ENCODE measurements at regions not wholly inside any gene's neighbourhood (a gene's known extent, or its start where the extent isn't known, plus 50 kb on each side); places are given as distances from the start of the nearest gene placed in this dataset.

DNA sequence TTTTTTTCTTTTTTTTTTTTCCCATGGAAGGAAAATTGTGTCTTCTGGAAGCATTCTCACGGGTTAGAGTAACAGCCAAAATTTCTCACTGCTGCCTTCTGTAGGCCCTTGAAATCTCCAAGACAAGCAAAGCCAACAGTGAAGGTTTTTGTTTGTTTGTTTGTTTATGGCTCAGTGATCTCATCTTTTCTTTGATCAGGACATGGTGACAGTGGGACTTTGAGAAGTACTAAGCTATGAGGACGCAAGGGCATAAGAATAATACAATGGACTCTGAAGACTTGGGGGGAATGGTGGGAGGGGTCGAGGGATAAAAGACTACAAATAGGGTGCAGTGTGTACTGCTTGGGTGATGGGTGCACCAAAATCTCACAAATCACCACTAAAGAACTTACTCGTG is 419.4 kb downstream of the PTPRC start:
- ChIA-PET CTCF (no interaction called here), POLR2A (no interaction called here)
- DNase-seq (ENCODE audit: low read depth, low spot score) = no peak
- TF ChIP-seq, protein P1, sequence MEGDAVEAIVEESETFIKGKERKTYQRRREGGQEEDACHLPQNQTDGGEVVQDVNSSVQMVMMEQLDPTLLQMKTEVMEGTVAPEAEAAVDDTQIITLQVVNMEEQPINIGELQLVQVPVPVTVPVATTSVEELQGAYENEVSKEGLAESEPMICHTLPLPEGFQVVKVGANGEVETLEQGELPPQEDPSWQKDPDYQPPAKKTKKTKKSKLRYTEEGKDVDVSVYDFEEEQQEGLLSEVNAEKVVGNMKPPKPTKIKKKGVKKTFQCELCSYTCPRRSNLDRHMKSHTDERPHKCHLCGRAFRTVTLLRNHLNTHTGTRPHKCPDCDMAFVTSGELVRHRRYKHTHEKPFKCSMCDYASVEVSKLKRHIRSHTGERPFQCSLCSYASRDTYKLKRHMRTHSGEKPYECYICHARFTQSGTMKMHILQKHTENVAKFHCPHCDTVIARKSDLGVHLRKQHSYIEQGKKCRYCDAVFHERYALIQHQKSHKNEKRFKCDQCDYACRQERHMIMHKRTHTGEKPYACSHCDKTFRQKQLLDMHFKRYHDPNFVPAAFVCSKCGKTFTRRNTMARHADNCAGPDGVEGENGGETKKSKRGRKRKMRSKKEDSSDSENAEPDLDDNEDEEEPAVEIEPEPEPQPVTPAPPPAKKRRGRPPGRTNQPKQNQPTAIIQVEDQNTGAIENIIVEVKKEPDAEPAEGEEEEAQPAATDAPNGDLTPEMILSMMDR (IDR thresholded peaks at IDR 0.05; ENCODE audit: insufficient read depth, low read length, missing control alignments) = no peak
- no peak overlapping the region for H3K4me3 ChIP-seq (ENCODE audit: low read depth, low read length)

DNA sequence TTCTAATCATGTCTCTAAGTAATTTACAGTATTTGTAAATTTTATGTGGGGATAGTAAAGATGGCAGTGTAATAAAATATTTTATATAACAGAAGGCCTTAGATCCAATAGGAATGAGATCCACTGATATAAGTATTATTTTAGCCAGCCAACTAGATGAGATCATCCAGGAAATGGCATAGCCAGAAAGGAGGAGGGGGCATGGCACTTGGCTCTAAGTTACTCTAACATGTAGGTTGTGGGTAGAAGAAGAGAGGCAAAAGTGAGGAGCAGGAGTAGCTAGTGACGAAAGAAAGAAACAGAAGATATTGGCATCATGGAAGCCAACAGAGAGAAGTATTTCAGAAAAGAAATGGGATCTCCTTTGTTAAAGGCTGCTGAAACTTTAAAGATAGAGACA is 426.1 kb downstream of the PTPRC start:
- no peak overlapping the region for H3K4me3 ChIP-seq (ENCODE audit: low read depth, low read length)
- POLR2A ChIA-PET = no interaction called here
- TF ChIP-seq, protein P1 (IDR thresholded peaks at IDR 0.05; ENCODE audit: insufficient read depth, low read length, missing control alignments) = no peak
- CTCF ChIA-PET = no interaction called here
- no peak for DNase-seq (ENCODE audit: low read depth, low spot score)

GRCh38 chr1:199067483-199067882 is 428.6 kb downstream of the PTPRC start:
- ChIA-PET POLR2A (no interaction called here), CTCF (interaction anchor here (1.0 kb wide), 1 partner anchor 311 kb away, joined by 3 read pairs; no protein-coding TSS in a partner anchor)
- H3K4me3 ChIP-seq (ENCODE audit: low read depth, low read length) = no peak overlapping the region
- TF ChIP-seq, protein P1 (IDR thresholded peaks at IDR 0.05; ENCODE audit: insufficient read depth, low read length, missing control alignments) = no peak
- no peak for DNase-seq (ENCODE audit: low read depth, low spot score)

GRCh38 chr1:199071080-199071479 is 432.2 kb downstream of the PTPRC start:
- H3K4me3 ChIP-seq (ENCODE audit: low read depth, low read length) = no peak overlapping the region
- POLR2A ChIA-PET = no interaction called here
- TF ChIP-seq, protein P1 (IDR thresholded peaks at IDR 0.05; ENCODE audit: insufficient read depth, low read length, missing control alignments) = no peak
- DNase-seq (ENCODE audit: low read depth, low spot score) = no peak
- CTCF ChIA-PET = no interaction called here

- H3K4me3 ChIP-seq (ENCODE audit: low read depth, low read length) = no peak overlapping the region
- no peak for DNase-seq (ENCODE audit: low read depth, low spot score)
- TF ChIP-seq, protein P1 (IDR thresholded peaks at IDR 0.05; ENCODE audit: insufficient read depth, low read length, missing control alignments) = no peak
- CTCF ChIA-PET = interaction anchor here (3.3 kb wide), 1 partner anchor 40 kb away, joined by 10 read pairs; no protein-coding TSS in a partner anchor
- POLR2A ChIA-PET = no interaction called here
These were observed 434.3 kb downstream of the PTPRC start for GRCh38 chr1:199073166-199073565.

GRCh38 chr1:199075792-199076191 is 437.0 kb downstream of the PTPRC start:
- DNase-seq (ENCODE audit: low read depth, low spot score) = no peak
- no peak overlapping the region for H3K4me3 ChIP-seq (ENCODE audit: low read depth, low read length)
- ChIA-PET POLR2A (no interaction called here), CTCF (interaction anchor here (3.3 kb wide), 1 partner anchor 37 kb away, joined by 10 read pairs; no protein-coding TSS in a partner anchor)
- TF ChIP-seq, protein P1 (IDR thresholded peaks at IDR 0.05; ENCODE audit: insufficient read depth, low read length, missing control alignments) = no peak

Data from AG04449 (cell line).